GM19397 (cell line): ENCODE measurements at regions not wholly inside any gene's neighbourhood (a gene's known extent, or its start where the extent isn't known, plus 50 kb on each side); places are given as distances from the start of the nearest gene placed in this dataset.

Source experiments
- ATAC-seq: cut with Tn5 transposase; IDR thresholded peaks from one replicate; pipeline ENCODE4 v1.9.1; 2021; ENCODE audit warnings: mild to moderate bottlenecking, moderate library complexity; ENCODE audit not compliant: unreplicated experiment

DNA sequence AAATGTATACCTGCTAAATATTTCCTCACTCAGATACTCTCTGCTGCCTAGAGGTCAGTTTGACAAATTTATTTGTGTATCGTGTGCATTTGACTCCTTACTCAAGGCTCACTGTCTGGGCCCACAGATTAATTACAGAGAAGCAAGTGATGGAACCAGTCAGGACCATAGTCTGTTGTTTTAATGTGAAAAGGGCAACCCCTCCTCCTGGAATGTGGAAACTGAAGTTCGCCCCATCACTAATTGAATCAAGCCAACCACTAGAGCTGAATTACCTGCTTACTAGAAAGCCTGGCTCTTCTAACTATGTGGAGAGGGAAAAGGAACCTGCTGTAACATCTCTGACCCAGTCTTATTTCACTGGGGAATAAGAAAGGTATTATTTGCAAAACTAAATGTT, 199.9 kb upstream of the KRR1 start:
- no peak for ATAC-seq

DNA sequence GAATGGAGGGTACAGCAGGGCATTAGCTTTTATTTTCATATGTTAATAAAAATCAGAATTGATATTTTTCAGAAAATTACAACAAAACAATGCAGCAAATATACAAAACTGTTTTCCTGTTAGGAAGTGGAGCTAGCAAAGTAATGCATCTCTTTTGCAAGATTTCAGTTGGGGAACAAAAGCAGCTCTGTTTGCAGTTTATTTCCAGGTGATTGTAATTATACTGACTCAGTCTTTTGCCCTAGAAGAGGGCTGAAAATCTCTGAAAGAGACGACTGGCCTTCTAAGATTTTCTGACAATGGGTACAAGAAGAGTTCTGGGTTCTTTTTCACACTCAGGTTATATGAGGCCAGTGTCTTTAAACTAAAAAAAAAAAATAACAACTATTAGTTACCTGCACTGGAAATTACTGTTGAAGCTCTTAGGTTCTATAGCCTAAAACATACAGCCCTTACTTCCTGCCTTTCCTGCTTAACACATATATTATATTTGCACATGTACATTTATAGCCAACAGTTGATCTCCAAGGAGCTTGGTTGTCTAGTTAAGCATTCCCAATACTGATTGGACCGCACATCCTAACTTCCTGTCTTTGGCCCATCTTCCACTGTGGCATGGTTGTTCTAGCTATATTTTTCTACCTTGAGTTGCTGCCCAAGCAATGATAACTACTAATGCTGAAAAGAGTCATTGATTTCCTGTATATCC, 199.1 kb upstream of the KRR1 start:
- no peak for ATAC-seq

DNA sequence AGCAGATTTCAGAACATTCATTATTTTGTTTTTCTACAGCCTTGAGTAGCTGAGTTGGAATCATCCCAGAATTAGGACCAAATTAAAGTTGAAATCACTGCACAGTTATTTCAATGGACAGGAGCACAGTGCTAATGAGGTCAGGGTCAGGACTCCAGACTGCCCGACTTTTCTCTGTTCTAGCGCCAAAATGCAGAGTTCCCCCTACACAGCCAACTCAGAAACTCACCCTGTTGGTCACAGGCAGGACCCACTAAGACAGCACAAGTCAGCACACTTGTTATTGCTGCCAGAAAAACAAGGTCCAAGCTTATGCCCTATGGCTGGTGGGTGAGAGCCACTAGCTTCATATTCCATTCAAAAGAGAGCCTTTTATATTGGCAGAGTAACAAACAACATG, 198.1 kb upstream of the KRR1 start:
- ATAC-seq, result no peak

DNA sequence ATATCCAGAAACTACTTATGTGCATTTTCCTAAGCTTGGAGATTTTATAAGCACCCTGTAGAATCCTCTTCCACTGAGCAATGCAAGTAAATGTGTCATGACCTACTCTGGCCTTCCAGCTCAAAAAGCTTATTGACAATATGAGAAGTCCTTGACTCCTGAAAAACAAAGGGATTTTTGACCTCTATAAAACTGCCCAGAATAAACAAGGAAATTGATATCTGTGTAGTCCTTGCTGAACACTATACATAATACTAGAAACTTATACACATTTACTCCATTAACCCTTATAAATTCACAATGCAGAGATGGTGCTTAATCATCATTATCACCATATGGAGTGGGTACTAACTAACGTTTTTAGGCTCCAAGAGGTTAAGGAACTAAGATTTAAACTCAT, 197.4 kb upstream of the KRR1 start:
- no peak for ATAC-seq

DNA sequence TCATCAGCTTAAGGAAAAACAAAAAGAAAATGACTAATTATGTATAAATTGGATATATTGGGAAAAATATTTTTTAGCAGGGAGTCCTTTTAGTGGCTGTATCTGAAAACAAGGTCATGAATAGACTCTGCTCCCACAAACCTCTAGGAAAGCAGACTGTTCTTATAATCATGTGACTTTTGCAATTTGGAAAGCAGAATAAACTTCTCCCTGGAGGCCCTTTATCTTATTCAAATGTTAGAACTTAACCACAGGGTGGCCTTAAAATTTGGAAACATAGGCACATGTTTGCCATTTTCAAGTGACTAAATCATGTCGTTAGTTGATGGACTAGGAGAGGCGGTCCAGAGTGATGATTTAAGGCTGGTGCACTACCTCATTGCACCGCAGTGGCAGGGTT, 196.6 kb upstream of the KRR1 start:
- no peak for ATAC-seq

DNA sequence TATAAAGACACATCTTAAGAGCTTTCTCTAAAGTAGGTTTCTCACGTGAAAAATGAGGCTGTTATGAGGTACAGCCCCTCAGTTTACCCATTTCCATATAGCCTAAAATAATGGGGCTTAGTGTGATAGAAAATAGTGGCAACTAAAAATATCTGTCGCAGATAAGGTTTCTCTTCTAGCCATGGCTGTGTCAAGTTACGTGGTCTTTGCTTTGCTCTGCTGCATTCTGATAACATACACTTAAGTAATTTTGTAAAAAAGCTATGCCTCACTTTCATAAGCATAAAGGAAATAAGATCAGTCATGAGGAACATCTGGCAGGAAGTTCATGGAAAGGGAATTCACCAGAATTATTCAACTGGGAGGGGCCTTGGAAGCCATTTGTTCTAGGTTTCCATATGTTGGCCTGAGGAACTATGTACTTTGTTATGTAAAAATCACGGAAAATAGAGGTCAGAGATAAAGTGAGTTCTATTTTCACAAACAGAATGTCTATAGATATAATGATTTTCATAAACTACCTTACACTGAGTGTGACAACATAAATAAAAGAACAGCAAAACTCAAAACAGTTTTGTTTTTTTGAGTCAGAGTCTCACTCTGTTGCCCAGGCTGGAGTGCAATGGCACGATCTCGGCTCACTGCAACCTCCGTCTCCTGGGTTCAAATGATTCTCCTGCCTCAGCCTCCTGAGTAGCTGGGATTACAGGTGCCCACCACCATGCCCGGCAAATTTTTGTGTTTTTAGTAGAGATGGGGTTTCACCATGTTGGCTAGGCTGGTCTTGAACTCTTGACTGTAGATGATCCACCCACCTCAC, 195.6 kb upstream of the KRR1 start:
- ATAC-seq, result no peak

DNA sequence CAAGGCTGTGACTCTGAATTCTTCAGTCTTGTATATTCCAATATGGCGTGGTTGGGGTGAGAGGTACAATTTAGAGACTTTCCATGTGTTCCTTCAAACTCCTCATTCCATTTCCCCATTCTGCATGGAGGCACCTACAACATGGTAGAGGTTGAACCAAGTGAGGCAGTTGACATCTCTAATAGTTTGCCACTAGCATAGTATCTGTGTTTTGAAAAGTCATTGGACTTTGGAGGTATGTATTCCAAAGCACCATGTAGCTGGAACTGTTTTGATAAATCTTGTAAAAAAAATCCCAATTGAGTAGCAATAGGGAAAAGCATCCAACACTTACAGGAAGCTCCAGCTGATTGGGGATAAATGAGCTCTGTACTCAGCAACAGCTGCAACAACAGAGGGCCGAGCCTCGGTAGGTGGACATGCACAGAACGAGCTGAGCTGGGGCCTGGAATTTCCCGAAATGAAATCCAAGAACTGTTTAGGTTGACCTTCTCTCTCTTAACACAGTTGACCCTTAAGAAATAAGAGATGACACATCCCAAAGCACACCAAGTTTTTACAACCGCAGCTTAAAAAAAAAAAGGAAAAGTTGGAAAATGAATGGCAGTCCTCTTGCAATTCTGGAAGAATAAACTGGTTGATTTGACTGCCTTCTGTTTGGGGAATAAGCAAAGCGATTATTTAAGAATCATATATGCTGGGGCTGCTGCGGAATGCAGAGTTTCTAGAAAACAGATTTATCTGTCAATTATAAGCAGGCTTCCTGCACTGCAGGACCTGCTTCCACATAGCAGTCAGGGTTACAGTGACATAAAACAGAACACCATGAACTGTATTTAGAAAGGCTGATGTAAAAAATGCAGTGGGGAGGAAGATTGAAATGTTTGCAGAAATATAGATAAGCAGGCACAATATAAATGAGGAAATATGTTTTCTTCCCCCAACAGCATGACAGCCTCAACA, 194.6 kb upstream of the KRR1 start:
- no peak for ATAC-seq

DNA sequence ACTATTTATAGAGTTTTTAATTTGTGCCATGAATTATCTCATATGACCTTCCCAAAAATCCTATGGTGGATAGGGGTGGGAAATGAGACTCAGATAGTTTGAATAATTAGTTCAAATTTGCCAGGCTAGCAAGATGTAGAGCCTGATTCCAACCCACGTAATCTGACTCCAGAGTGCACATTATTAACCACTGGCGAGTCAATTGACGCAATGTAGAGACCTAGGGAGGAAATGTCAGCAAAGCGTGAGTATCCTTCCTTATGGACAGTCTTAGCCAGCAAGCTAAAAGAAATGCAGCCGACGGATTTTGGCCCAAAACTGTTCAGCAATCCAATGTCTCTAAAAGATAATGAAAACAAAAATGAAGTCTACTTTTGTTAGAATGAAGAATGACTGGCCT, 193.3 kb upstream of the KRR1 start:
- ATAC-seq, result no peak

DNA sequence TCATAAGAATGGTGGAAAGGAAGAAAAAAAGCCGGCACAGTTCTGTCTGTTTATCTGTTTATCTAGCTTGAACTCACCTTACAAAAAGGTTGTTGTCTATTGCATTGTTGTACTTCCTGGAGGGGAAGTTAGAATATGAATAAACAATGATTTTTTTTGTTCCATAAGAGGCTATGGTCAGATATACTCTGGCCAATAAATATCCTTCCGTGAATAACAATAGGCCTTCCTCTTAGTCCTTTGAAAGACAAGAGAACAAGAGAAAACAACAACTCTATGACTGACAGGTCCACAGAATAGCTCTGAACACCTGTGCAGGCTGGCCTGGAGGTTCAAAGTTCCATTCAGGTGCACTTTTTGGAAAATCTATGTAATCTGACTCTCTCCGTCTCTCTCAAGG, 192.8 kb upstream of the KRR1 start:
- ATAC-seq, result no peak

DNA sequence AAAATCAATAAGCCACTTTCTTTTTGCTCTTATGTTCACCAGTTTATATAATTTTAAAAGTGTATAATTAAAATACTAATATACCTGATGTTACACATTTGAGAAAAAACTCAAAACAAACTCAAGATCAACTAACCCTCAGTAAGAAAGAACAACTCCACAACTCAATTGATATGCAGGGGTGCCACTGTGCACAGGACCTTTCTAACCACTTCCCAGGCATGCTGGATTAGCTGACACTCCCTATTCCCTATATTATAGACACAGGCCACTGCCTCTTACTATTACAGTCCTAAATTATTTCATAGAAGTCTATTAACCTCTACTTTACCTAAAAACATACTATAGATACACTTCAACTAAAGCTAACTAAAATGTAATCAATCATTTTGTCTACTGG, 191.7 kb upstream of the KRR1 start:
- ATAC-seq, result no peak

DNA sequence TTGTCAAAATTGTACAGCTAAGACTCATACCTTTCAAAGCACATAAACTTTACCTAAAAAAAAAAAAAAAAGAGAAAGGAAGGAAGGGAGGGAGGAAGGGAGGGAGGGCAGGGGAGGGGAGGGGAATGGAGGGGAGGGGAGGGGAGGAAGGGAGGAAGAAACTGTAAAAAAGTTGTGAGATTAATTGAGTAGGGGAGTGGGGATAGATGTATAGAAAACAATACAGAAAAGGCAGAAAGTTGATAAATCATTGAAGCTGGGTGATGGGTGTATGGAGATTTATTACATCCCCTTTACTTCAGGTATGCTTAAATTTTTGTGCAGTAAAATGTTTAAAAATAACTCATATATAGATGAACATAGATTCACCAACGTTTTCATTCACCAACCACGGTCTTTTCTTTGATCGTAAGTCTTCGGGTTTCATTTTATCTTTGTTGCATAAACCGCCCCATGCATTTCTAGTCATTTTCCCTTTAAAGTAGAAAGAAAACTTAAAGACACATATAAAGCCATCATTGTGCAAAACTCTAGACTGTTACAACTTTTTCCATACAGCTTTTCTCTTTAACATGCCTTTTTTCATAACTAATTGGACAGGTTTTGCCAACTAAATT, 191.2 kb upstream of the KRR1 start:
- no peak for ATAC-seq

DNA sequence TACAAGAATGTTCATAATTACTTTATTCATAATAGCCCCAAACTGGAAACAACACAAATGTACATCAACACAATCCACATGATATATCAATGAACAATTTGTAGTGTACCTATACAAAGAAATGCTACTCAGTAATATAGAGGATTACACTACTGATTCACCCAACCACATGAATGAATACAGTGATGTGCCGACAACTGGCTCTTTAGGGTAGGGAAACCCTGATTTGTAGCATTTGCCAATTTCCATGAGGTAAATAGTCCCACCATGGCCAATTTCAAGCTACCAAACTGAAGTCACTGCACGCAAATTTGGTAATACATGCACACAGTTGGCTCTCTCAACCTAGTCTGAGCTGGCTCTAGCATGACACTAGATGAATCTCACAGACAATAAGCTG, 190.4 kb upstream of the KRR1 start:
- no peak for ATAC-seq

DNA sequence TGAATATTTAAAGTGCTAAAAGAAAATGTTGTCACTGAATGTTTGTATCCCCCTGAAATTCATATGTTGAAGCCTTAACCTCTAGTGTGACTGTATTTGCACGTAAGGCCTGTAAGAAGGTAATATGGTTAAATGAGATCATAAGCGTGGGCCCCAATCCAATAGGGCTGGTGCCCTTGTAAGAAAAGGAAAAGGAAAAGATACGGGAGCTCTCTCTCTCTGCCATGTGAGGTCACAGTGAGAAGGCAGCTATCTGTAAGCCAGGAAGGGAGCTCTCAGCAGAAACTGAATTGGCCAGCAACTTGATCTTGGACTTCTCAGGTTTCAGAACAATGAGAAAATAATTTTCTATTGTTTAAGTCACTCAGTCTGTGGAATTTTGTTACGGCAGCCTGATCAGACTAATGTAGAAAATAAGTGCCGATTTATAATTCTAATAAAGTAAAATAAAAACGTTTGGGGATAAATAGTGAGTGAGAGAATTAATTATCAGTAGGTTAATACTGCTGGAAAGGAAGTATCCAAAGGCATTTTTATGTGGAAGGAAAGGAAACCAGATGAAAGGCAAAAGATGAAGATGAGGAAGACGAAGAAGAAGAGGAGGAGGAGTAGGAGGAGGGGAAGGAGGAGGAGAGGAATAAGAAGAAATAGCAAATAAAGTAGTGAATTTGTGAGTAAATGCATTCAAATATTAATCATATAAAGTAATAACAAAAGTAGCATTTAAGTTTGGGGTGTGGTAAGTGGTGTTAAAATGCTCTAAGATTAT, 188.5 kb upstream of the KRR1 start:
- no peak for ATAC-seq

DNA sequence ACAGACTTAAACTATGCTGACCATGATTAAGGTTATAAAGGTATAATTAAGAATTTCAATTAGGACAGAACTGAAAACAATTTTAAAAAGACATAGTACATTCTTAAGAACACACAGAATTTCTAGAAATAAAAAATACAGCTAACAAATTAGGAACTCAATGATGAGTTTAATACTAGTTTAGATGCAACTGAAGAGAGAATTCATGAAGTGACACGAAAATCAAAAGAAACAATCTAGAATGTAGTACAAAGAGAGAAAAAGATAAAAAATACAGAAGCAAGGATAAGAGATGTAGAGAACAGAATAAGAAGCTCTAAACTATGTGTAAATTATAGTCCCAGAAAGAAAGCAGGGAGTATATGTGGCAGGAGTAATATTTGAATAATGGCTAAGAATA, 187.8 kb upstream of the KRR1 start:
- ATAC-seq, result no peak

DNA sequence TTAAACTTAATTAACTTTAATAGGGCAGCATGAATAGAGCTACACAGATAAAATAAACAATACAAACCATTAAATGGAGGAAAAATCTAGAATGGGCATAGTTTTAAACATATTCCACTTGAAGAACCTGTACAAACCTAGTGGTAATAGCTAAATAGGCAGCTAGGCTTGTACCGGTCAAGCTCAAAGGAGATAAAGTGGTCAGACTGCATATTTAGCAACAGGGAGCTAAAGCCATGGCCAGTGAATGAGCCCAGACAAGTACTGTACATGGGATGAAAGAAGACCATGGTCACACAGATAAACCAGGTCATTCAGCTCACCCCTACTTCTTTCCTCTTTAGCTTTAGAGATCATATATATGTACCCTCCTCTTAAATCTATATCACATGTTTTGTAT, 186.6 kb upstream of the KRR1 start:
- ATAC-seq, result no peak

DNA sequence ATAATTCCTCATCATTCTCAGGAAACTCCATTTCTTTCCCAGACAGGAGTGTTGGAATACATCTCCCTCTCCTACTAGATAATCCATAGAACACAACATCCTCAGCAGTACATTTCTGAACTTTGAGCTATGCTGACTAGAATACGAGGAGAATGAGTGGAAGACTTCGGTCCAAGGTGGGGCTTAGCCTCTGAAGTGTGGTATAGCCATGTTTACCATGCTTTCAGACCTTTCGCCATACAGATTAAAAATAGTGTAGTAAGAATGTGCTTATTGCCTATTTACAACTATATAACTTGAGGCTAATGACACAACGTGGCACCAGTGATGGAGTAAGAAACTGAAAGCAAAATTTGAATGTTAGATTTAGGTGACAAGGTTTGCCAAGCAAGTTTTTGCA, 184.5 kb upstream of the KRR1 start:
- no peak for ATAC-seq

DNA sequence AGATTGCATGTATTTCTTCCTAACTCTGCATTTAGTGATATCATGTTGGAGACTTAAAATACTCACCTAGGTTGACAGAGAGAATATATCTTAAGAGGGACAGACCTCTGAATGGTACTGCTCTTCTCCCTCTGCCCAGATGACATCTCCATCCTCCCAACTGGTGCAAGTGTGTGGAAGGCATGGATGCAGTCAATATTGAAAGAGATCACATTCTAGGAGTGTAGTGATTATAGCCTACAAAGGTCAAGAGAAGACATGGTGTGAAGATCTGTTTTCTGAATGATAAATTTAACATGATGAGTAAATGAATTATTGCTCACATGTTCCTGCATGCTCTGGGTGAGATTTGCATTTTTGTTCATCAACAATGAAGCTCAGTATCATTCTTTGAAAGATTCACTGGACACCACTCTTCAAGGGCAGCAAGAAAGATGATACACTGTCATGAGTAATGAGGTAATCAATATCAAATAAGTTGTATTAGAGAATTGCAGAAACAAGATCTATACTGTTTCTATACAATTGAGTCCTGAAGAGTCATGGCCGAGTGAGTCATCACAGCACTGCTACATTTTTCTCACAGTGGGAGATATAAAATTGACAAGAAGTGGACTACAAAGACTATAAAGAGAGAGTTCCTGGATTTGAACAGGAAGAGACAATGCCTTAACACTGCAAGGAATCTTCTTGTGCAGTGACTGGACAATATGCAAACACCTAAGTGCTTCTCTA, 183.3 kb upstream of the KRR1 start:
- no peak for ATAC-seq

DNA sequence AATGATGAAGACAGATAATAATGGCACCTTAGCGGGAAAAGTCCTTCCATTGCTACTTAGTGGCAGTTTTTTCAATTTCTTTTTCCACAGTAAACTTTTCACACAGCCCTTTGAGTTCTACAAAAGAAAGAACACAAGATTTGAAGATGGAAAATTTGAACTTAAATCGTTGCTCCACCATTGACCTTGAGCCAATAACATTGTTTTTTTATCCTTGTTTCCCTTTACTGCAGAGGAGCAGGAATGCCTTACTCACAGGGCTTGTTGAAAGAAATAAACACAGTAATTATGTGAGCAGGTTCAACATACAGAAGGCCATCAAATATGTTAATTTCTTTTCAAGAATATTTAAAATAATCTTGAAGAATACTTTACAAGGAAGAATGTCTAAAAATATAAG, 181.5 kb upstream of the KRR1 start:
- ATAC-seq, result no peak

DNA sequence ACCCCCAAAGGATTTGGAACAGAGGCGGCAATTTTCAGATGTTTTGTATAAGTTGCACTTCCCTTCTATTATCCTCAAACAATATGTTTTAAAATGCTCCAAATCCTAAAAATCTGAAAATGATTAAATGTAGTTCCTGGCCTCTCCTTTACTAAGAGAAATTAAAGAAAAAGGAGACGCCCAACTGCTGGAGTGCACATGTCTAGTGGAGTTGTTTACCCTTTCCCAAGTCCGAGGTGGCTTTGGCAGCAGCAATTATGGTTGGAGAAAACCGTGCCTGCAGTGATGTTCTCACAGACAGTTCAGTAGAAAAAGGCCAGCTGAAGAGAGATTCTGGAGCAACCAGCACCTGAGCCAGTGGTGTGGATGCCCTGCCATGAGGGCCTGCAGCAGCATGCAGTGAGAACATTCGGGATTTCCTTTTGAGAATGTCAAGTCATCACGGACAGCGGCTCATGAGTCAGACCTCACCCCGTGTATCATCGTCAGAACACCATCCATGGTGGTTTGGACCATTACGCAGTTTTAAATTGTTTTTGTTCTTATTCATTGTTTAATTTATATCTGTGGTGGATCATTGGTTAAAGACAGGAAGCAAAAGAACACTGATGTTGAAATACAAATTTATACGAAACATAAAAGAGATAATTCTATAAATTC, 179.0 kb upstream of the KRR1 start:
- no peak for ATAC-seq
